Embryonic facial prominence (tissue), 1 donor: ENCODE measurements at regions not wholly inside any gene's neighbourhood (a gene's known extent, or its start where the extent isn't known, plus 50 kb on each side); places are given as distances from the start of the nearest gene placed in this dataset.
"Not testable (repeated sequence)": the region's sequence is repeated elsewhere in the genome, so short reads cannot be mapped to it uniquely, and the experiment has no call there.

Experiments
- DNase-seq: peaks from one replicate; pipeline ENCODE4 v3.0.0-alpha.2; 2016; ENCODE audit errors: extremely low spot score

- no peak for DNase-seq
Measured at GRCh38 chr7:98774884-98775283, 94.9 kb downstream of the TMEM130 start.

GRCh38 chr7:98777051-98777450, 92.8 kb downstream of the TMEM130 start:
- no peak for DNase-seq

- DNase-seq: no peak
Measured at GRCh38 chr7:98778421-98778820, 91.4 kb downstream of the TMEM130 start.

GRCh38 chr7:98779800-98780587, 89.8 kb downstream of the TMEM130 start:
- DNase-seq: no peak

GRCh38 chr7:98784216-98784785, 85.5 kb downstream of the TMEM130 start:
- DNase-seq: no peak

- DNase-seq: no peak
Measured at GRCh38 chr7:98785929-98786571, 83.8 kb downstream of the TMEM130 start.

- DNase-seq: no peak
Measured at GRCh38 chr7:98788966-98789365, 80.8 kb downstream of the TMEM130 start.

- not testable (repeated sequence) for DNase-seq
Measured at GRCh38 chr7:98794453-98794852, 75.4 kb downstream of the TMEM130 start.

- DNase-seq: no peak
Measured at GRCh38 chr7:98795741-98796493, 73.9 kb downstream of the TMEM130 start.
